Effector memory CD4-positive, alpha-beta T cell (primary cell): ENCODE measurements at regions not wholly inside any gene's neighbourhood (a gene's known extent, or its start where the extent isn't known, plus 50 kb on each side); places are given as distances from the start of the nearest gene placed in this dataset.

ENCODE experiments used
- DNase-seq, 3 donors: peaks; one replicate each; pipeline ENCODE4 v3.0.0-alpha.2; 2020
- H3K27ac ChIP-seq: 2 replicates; pipeline ENCODE4 v1.7.0; 2013; ENCODE audit warnings: mild to moderate bottlenecking, low read length, moderate library complexity; ENCODE audit not compliant: insufficient read depth, poor library complexity, severe bottlenecking
- H3K27me3 ChIP-seq: replicated peaks from 2 replicates; pipeline ENCODE4 v1.7.0; 2013; ENCODE audit warnings: mild to moderate bottlenecking, low read length; ENCODE audit not compliant: insufficient read depth, control insufficient read depth, poor library complexity, severe bottlenecking
- H3K36me3 ChIP-seq: 2 replicates; pipeline ENCODE4 v1.7.0; 2013; ENCODE audit warnings: mild to moderate bottlenecking, low read length, moderate library complexity; ENCODE audit not compliant: control insufficient read depth, insufficient read depth
- H3K4me1 ChIP-seq: 2 replicates; pipeline ENCODE4 v1.7.0; 2013; ENCODE audit warnings: low read length, mild to moderate bottlenecking; ENCODE audit not compliant: control insufficient read depth, insufficient read depth, poor library complexity, severe bottlenecking
- H3K4me3 ChIP-seq: 2 replicates; pipeline ENCODE4 v1.7.0; 2013; ENCODE audit warnings: low read length, low read depth, mild to moderate bottlenecking; ENCODE audit not compliant: insufficient read depth, poor library complexity, severe bottlenecking
- H3K9me3 ChIP-seq: 2 replicates; pipeline ENCODE4 v1.7.0; 2013; ENCODE audit warnings: mild to moderate bottlenecking, low read length, moderate library complexity; ENCODE audit not compliant: control insufficient read depth

GRCh38 chr4:181582595-181582994 is 660.6 kb upstream of the TENM3 start:
- H3K36me3 ChIP-seq, result no peaks in the 10 kb centered on the region
- H3K4me1 ChIP-seq, result no peaks in the 10 kb centered on the region
- H3K27me3 ChIP-seq, result no peaks in the 10 kb centered on the region
- H3K4me3 ChIP-seq, result no peak overlapping the region
- no peaks in the 10 kb centered on the region for H3K9me3 ChIP-seq
- no peak overlapping the region for H3K27ac ChIP-seq
- no peak for DNase-seq

- Histone ChIP-seq H3K9me3 (no peaks in the 10 kb centered on the region), H3K4me1 (no peaks in the 10 kb centered on the region), H3K27ac (no peak overlapping the region), H3K27me3 (no peaks in the 10 kb centered on the region), H3K36me3 (no peaks in the 10 kb centered on the region), H3K4me3 (no peak overlapping the region)
- no peak for DNase-seq
Observed at GRCh38 chr4:181588733-181589302, 654.4 kb upstream of the TENM3 start.

- H3K4me1 ChIP-seq, result no peaks in the 10 kb centered on the region
- H3K36me3 ChIP-seq, result no peaks in the 10 kb centered on the region
- no peak overlapping the region for H3K4me3 ChIP-seq
- H3K9me3 ChIP-seq, result no peaks in the 10 kb centered on the region
- DNase-seq, result no peak
- no peaks in the 10 kb centered on the region for H3K27me3 ChIP-seq
- H3K27ac ChIP-seq, result no peak overlapping the region
Observed at GRCh38 chr4:181592221-181592745, 650.9 kb upstream of the TENM3 start.

- H3K4me3 ChIP-seq, result no peak overlapping the region
- H3K4me1 ChIP-seq, result no peaks in the 10 kb centered on the region
- H3K9me3 ChIP-seq, result no peaks in the 10 kb centered on the region
- H3K27ac ChIP-seq, result no peak overlapping the region
- no peak for DNase-seq
- H3K36me3 ChIP-seq, result no peaks in the 10 kb centered on the region
- H3K27me3 ChIP-seq, result no peaks in the 10 kb centered on the region
Observed at GRCh38 chr4:181593703-181594102, 649.5 kb upstream of the TENM3 start.

GRCh38 chr4:181594188-181594587 is 649.0 kb upstream of the TENM3 start:
- Histone ChIP-seq H3K4me1 (no peaks in the 10 kb centered on the region), H3K27me3 (no peaks in the 10 kb centered on the region), H3K9me3 (no peaks in the 10 kb centered on the region), H3K36me3 (no peaks in the 10 kb centered on the region), H3K27ac (no peak overlapping the region), H3K4me3 (no peak overlapping the region)
- no peak for DNase-seq

GRCh38 chr4:181595716-181596115 is 647.5 kb upstream of the TENM3 start:
- Histone ChIP-seq H3K27ac (no peak overlapping the region), H3K4me1 (no peaks in the 10 kb centered on the region), H3K4me3 (no peak overlapping the region), H3K27me3 (no peaks in the 10 kb centered on the region), H3K36me3 (no peaks in the 10 kb centered on the region), H3K9me3 (no peaks in the 10 kb centered on the region)
- DNase-seq, result no peak

GRCh38 chr4:181597766-181598165 is 645.4 kb upstream of the TENM3 start:
- no peak for DNase-seq

GRCh38 chr4:181599134-181599533 is 644.1 kb upstream of the TENM3 start:
- no peak for DNase-seq

More at GRCh38 chr4:181597766-181598165, 645.4 kb upstream of the TENM3 start:
- Histone ChIP-seq H3K27ac (no peak overlapping the region), H3K36me3 (no peaks in the 10 kb centered on the region), H3K4me3 (no peak overlapping the region), H3K9me3 (no peaks in the 10 kb centered on the region), H3K27me3 (no peaks in the 10 kb centered on the region), H3K4me1 (no peaks in the 10 kb centered on the region)

GRCh38 chr4:181601103-181601502 is 642.1 kb upstream of the TENM3 start:
- no peak for DNase-seq
- H3K4me3 ChIP-seq, result no peak overlapping the region
- no peaks in the 10 kb centered on the region for H3K36me3 ChIP-seq
- H3K9me3 ChIP-seq, result no peaks in the 10 kb centered on the region
- H3K27ac ChIP-seq, result no peak overlapping the region
- H3K27me3 ChIP-seq, result no peaks in the 10 kb centered on the region
- H3K4me1 ChIP-seq, result no peaks in the 10 kb centered on the region

More at GRCh38 chr4:181599134-181599533, 644.1 kb upstream of the TENM3 start:
- no peaks in the 10 kb centered on the region for H3K27me3 ChIP-seq
- no peak overlapping the region for H3K4me3 ChIP-seq
- H3K27ac ChIP-seq, result no peak overlapping the region
- H3K36me3 ChIP-seq, result no peaks in the 10 kb centered on the region
- no peaks in the 10 kb centered on the region for H3K4me1 ChIP-seq
- H3K9me3 ChIP-seq, result no peaks in the 10 kb centered on the region

- Histone ChIP-seq H3K27me3 (no peaks in the 10 kb centered on the region), H3K27ac (no peak overlapping the region), H3K36me3 (no peaks in the 10 kb centered on the region), H3K9me3 (no peaks in the 10 kb centered on the region), H3K4me1 (no peaks in the 10 kb centered on the region), H3K4me3 (no peak overlapping the region)
- DNase-seq, result no peak
Observed at GRCh38 chr4:181604546-181604945, 638.7 kb upstream of the TENM3 start.
